GM12878 (cell line): ENCODE measurements at regions not wholly inside any gene's neighbourhood (a gene's known extent, or its start where the extent isn't known, plus 50 kb on each side); places are given as distances from the start of the nearest gene placed in this dataset.

Experiments used
- ATAC-seq: fragments of 200-7000 bp; cut with Tn5 transposase; 3 replicates; pipeline ENCODE4 v1.9.1; 2020; ENCODE audit warnings: mild to moderate bottlenecking, moderate library complexity
- BruUV-seq: library from RNA; stranded (reverse); fragments of 400-500 nt; replicated peaks from 2 replicates; lab custom pipeline; 2021; lab: Mats Ljungman, UMichigan
- CTCF ChIA-PET: fragments of 300-600 bp; sonication (Branson Sonifier 250); formaldehyde crosslinking; extraction: SDS; loops from one replicate; lab custom pipeline; 2021; ENCODE audit warnings: inconsistent platforms; lab: Yijun Ruan, JAX
- POLR2A ChIA-PET: fragments of 350-600 bp; formaldehyde crosslinking; extraction: SDS; loops from one replicate; lab custom pipeline; 2021; ENCODE audit warnings: inconsistent platforms; lab: Charles Lee
- RAD21 ChIA-PET: fragments of 300-600 bp; sonication (Branson Sonifier 250); formaldehyde crosslinking; loops from one replicate; lab custom pipeline; 2023; ENCODE audit warnings: antibody characterized with exemption; ENCODE audit not compliant: unreplicated experiment; lab: Charles Lee
- SMC1A ChIA-PET: fragments of 300-600 bp; sonication (Branson Sonifier 250); formaldehyde crosslinking; loops from one replicate; lab custom pipeline; 2023; ENCODE audit not compliant: unreplicated experiment, uncharacterized antibody; lab: Charles Lee
- DNase-seq: peaks from one replicate; pipeline ENCODE4 v3.0.0-alpha.2; 2011; ENCODE audit warnings: low read depth, low spot score
- FAIRE-seq: peaks from 3 replicates; lab custom pipeline; 2011; peaks lifted over from hg19 to GRCh38; lab: Jason Lieb, UNC
- H2AFZ ChIP-seq: 2 replicates; pipeline ENCODE4 v1.6.0; 2011; ENCODE audit warnings: low read depth, low read length, control low read depth; ENCODE audit not compliant: control insufficient read depth
- H3K27ac ChIP-seq: 2 replicates; pipeline ENCODE4 v1.5.1; 2011; ENCODE audit warnings: control low read depth; ENCODE audit not compliant: control insufficient read depth, insufficient read depth
- H3K27me3 ChIP-seq, 2 experiments: replicated peaks in 1 of 2; 2 replicates each; pipeline versions ENCODE4 v1.6.0 to v1.6.1; 2011; ENCODE audit warnings: low read length in 1 of 2; ENCODE audit not compliant: control insufficient read depth in 2 of 2, insufficient read depth in 2 of 2
- H3K36me3 ChIP-seq, 2 experiments: 2 replicates each; pipeline ENCODE4 v1.5.1; 2011; ENCODE audit warnings: low read length in 1 of 2; ENCODE audit not compliant: control insufficient read depth in 2 of 2, insufficient read depth in 2 of 2
- H3K4me1 ChIP-seq: 2 replicates; pipeline ENCODE4 v1.6.1; 2011; ENCODE audit warnings: mild to moderate bottlenecking, low read length, moderate library complexity, mixed read lengths; ENCODE audit not compliant: control insufficient read depth, insufficient read depth
- H3K4me2 ChIP-seq: 2 replicates; pipeline ENCODE4 v1.6.0; 2011; ENCODE audit warnings: control low read depth; ENCODE audit not compliant: control insufficient read depth, insufficient read depth
- H3K4me3 ChIP-seq: fragments of 200-600 bp; sonication (generic); 2 replicates; pipeline ENCODE4 v1.5.1; 2016
- H3K79me2 ChIP-seq: 2 replicates; pipeline ENCODE4 v1.6.0; 2011; ENCODE audit warnings: low read length; ENCODE audit not compliant: control insufficient read depth, insufficient read depth
- H3K9ac ChIP-seq: 2 replicates; pipeline ENCODE4 v1.8.0; 2011; ENCODE audit warnings: low read length, control low read depth, mixed read lengths; ENCODE audit not compliant: control insufficient read depth, insufficient read depth
- H3K9me3 ChIP-seq: replicated peaks from 3 replicates; pipeline ENCODE4 v1.5.1; 2011; ENCODE audit warnings: mild to moderate bottlenecking, low read length; ENCODE audit not compliant: control insufficient read depth, insufficient read depth
- H4K20me1 ChIP-seq: 2 replicates; pipeline ENCODE4 v1.6.0; 2011; ENCODE audit not compliant: control insufficient read depth, insufficient read depth
- GATAD2B ChIP-seq: fragments of 450-650 bp; conservative IDR thresholded peaks from 2 replicates; pipeline ENCODE4 v1.6.1; 2017; ENCODE audit warnings: low read depth, mild to moderate bottlenecking, moderate library complexity
- HDGF ChIP-seq: fragments of 450-650 bp; IDR thresholded peaks from 2 replicates; pipeline ENCODE4 v1.6.1; 2016; ENCODE audit warnings: antibody characterized with exemption
- IRF3 ChIP-seq: fragments of 450-650 bp; IDR thresholded peaks from 2 replicates; pipeline ENCODE4 v1.6.1; 2014; ENCODE audit warnings: mild to moderate bottlenecking
- MTA2 ChIP-seq: fragments of 450-650 bp; IDR thresholded peaks from 2 replicates; pipeline ENCODE4 v1.6.1; 2016; ENCODE audit warnings: low read depth, mild to moderate bottlenecking, moderate library complexity
- PRDM15 ChIP-seq: fragments of 450-650 bp; formaldehyde crosslinking; IDR thresholded peaks from 2 replicates; pipeline ENCODE4 v1.4.0; 2020; ENCODE audit warnings: mild to moderate bottlenecking, moderate library complexity
- WRNIP1 ChIP-seq: IDR thresholded peaks from 2 replicates; pipeline ENCODE4 v1.6.1; 2011; ENCODE audit warnings: low read depth, low read length, improper control_type of control experiment, borderline replicate concordance
- ZNF384 ChIP-seq: IDR thresholded peaks from 2 replicates; pipeline ENCODE4 v1.6.1; 2012; ENCODE audit warnings: low read depth, mild to moderate bottlenecking, low read length, improper control_type of control experiment, borderline replicate concordance
- WGBS: methylation state at CpG from one replicate; pipeline ENCODE4 v1.1.6; 2016; ENCODE audit warnings: low lambda C conversion rate; ENCODE audit not compliant: insufficient replicate concordance, insufficient coverage; ENCODE audit errors: missing lambda C conversion rate; 5-methylcytosine and 5-hydroxymethylcytosine counted together
- in situ Hi-C: fragments of 300-500 bp; cut with MboI; formaldehyde crosslinking; loops from 9 replicates; pipeline ENCODE4 v1.14.3; 2018; ENCODE audit warnings: mixed read lengths
- intact Hi-C: fragments of 100-400 bp; cut with micrococcal nuclease; formaldehyde crosslinking; loops from one replicate; pipeline ENCODE4 v1.14.2; 2022; ENCODE audit not compliant: unreplicated experiment

DNA sequence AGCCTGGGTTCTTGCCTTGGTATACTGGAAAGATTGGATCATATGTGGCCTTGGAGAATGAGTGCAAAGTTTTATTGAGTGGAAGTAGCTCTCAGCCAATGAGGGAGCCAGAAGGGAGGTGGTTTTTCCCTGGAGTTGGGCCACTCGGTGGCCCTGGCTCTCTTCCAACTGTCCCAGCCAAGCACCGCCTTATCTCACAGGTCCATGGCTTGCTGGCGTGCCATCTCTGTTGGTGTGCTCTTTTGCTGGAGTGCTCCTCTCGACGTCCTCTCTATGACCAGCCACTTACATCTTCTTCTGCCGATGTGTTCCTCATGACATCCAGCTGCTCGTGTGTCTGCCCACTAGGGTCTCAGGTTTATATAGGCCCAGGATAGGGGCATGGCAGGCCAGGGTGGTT lies 505.9 kb upstream of the SYNCRIP start (continued):
- no peak for TF ChIP-seq PRDM15 (CRISPR knock-in tag)

DNA sequence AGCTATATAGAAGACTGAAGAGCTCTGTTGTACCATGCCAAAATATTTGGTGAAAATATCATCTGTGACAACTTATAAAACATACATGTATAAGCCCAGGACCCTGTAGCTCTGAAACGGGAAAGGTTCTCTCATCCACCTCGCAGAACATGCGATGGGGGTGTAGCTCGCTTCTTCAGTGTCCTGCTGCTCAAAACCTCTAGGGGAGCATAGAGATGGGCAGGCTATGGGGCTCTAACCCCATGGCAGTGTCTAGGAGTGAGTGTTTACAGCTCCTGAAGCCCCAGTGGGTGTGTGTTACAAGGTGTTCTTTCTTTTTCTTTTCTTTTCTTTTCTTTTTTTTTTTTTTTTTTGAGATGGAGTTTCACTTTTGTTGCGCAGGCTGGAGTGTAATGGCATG lies 505.2 kb upstream of the SYNCRIP start:
- Histone ChIP-seq H3K4me1 (no peaks in the 10 kb centered on the region), H2AFZ (no peak overlapping the region), H3K4me3 (no peak overlapping the region), H3K9me3 (no peaks in the 10 kb centered on the region), H3K27me3 (no peaks in the 10 kb centered on the region), H3K4me2 (no peak overlapping the region), H3K79me2 (no peaks in the 10 kb centered on the region), H3K9ac (no peak overlapping the region), H4K20me1 (no peaks in the 10 kb centered on the region), H3K36me3 (no peaks in the 10 kb centered on the region), H3K27ac (no peak overlapping the region)
- FAIRE-seq = no peak
- intact Hi-C loops (no loop called here), in situ Hi-C loops (no loop called here)
- no peak for DNase-seq
- TF ChIP-seq GATAD2B = no peak
- TF ChIP-seq WRNIP1 = no peak
- TF ChIP-seq MTA2 = no peak
- no peak for TF ChIP-seq ZNF384
- no peak for TF ChIP-seq IRF3
- no peak for TF ChIP-seq HDGF
- no TSS peak for BruUV-seq
- ChIA-PET SMC1A (interaction anchor here (0.6 kb wide), 1 partner anchor 59 kb away, joined by 3 read pairs; no protein-coding TSS in a partner anchor), RAD21 (no interaction called here), POLR2A (no interaction called here), CTCF (no interaction called here)
- ATAC-seq = no peak
- WGBS = 50% methylated on average over 4 of the region's 5 CpGs
